Panc1 (cell line): ENCODE measurements at regions not wholly inside any gene's neighbourhood (a gene's known extent, or its start where the extent isn't known, plus 50 kb on each side); places are given as distances from the start of the nearest gene placed in this dataset.

Experiments
- POLR2AphosphoS5 ChIP-seq: IDR thresholded peaks from 2 replicates; pipeline ENCODE4 v1.6.1; 2012; ENCODE audit warnings: mild to moderate bottlenecking, low read depth, low read length, moderate library complexity
- TF ChIP-seq, protein P1 (sequence below): fragments of 450-650 bp; IDR thresholded peaks from 2 replicates; pipeline ENCODE4 v1.5.1; 2017; ENCODE audit warnings: mild to moderate bottlenecking
- TF ChIP-seq, protein P2 (sequence below), 2 experiments: IDR thresholded peaks; 2 replicates each; pipeline ENCODE4 v1.6.1; 2011 to 2012; ENCODE audit warnings: low read depth in 2 of 2, control low read depth in 1 of 2, low read length in 1 of 2, mild to moderate bottlenecking in 1 of 2, moderate library complexity in 1 of 2; ENCODE audit not compliant: insufficient read depth in 1 of 2

DNA sequence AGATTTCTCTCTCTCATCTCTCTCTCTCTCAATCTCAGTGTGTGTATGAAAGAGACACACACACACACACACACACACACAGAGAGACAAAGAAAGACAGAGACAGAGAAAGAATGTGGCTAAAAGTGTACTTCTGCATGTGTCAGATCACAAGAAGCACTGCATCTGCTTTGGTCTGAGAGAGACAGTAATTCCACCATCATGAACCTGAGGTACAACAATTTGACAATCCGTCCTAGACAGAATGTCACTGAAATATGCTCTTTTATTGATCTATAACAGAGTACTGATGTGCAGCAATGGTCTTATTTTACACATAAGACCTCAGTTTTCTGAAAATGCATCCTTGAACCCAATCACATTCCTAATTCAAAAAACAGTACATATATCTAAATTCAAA lies 576.2 kb upstream of the SMIM31 start:
- TF ChIP-seq, protein P1, sequence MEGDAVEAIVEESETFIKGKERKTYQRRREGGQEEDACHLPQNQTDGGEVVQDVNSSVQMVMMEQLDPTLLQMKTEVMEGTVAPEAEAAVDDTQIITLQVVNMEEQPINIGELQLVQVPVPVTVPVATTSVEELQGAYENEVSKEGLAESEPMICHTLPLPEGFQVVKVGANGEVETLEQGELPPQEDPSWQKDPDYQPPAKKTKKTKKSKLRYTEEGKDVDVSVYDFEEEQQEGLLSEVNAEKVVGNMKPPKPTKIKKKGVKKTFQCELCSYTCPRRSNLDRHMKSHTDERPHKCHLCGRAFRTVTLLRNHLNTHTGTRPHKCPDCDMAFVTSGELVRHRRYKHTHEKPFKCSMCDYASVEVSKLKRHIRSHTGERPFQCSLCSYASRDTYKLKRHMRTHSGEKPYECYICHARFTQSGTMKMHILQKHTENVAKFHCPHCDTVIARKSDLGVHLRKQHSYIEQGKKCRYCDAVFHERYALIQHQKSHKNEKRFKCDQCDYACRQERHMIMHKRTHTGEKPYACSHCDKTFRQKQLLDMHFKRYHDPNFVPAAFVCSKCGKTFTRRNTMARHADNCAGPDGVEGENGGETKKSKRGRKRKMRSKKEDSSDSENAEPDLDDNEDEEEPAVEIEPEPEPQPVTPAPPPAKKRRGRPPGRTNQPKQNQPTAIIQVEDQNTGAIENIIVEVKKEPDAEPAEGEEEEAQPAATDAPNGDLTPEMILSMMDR: no peak
- TF ChIP-seq, protein P2, sequence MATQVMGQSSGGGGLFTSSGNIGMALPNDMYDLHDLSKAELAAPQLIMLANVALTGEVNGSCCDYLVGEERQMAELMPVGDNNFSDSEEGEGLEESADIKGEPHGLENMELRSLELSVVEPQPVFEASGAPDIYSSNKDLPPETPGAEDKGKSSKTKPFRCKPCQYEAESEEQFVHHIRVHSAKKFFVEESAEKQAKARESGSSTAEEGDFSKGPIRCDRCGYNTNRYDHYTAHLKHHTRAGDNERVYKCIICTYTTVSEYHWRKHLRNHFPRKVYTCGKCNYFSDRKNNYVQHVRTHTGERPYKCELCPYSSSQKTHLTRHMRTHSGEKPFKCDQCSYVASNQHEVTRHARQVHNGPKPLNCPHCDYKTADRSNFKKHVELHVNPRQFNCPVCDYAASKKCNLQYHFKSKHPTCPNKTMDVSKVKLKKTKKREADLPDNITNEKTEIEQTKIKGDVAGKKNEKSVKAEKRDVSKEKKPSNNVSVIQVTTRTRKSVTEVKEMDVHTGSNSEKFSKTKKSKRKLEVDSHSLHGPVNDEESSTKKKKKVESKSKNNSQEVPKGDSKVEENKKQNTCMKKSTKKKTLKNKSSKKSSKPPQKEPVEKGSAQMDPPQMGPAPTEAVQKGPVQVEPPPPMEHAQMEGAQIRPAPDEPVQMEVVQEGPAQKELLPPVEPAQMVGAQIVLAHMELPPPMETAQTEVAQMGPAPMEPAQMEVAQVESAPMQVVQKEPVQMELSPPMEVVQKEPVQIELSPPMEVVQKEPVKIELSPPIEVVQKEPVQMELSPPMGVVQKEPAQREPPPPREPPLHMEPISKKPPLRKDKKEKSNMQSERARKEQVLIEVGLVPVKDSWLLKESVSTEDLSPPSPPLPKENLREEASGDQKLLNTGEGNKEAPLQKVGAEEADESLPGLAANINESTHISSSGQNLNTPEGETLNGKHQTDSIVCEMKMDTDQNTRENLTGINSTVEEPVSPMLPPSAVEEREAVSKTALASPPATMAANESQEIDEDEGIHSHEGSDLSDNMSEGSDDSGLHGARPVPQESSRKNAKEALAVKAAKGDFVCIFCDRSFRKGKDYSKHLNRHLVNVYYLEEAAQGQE (IDR thresholded peaks at IDR 0.05; ENCODE audit: insufficient read depth in 1 of 2, low read depth in 2 of 2, low read length in 1 of 2): no peak
- no peak for TF ChIP-seq POLR2AphosphoS5
